ENCODE measurements at regions not wholly inside any gene's neighbourhood (a gene's known extent, or its start where the extent isn't known, plus 50 kb on each side); places are given as distances from the start of the nearest gene placed in this dataset.

DNA sequence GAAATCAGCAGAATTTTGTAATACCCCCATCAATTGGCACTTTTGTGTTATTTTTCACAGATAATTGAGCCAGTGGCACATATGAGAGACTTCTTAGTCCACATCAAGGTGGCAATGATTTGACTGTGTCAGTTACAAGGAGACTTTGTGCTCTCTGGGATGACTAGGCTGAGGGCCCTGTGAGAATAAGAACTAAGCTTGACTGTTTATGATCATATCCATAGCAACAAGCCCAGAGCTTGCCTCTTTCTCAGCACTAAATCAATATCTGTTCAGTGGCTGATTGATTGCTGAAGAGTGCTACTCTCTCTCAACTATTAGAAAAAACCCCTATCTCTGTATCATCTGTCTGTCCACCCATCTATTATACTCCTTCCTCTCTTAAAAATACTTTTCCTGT, 185.3 kb upstream of the PLPP4 start:
- Mint-ChIP-seq H3K4me3 (no peak overlapping the region), H3K36me3 (ENCODE audit: insufficient read depth in 1 of 3, low read depth in 3 of 3) (peaks cover 3 to 13% (median 5%) of the 10 kb centered on the region in 3 experiments; a peak in 3 of 7 replicates), H3K27ac (no peak overlapping the region), H3K27me3 (ENCODE audit: low read depth) (peaks cover 24% of the 10 kb centered on the region), H3K9me3 (peaks cover 10 to 14% of the 10 kb centered on the region in 2 experiments), H3K4me1 (peaks cover 11% of the 10 kb centered on the region in 2 experiments)
- Histone ChIP-seq H3K23me2 (ENCODE audit: insufficient read length, low read depth, low read length, poor library complexity, severe bottlenecking) (no peaks in the 10 kb centered on the region), H2AFZ (ENCODE audit: low read length) (no peak overlapping the region), H3K79me2 (ENCODE audit: insufficient read depth, low read length) (no peaks in the 10 kb centered on the region), H4K91ac (ENCODE audit: insufficient read length, low read depth, low read length) (no peak overlapping the region), H4K8ac (replicated peaks; ENCODE audit: insufficient read length, low read depth, low read length) (no peak overlapping the region), H2BK15ac (ENCODE audit: low read depth, low read length) (no peak overlapping the region), H3K4me1 (ENCODE audit: insufficient read depth, low read length) (peaks cover 4% of the 10 kb centered on the region; the same call in 1 of the 2 replicates), H3K18ac (ENCODE audit: insufficient read length, low read depth, low read length) (no peak overlapping the region), H2BK120ac (ENCODE audit: low read depth, low read length, poor library complexity, severe bottlenecking) (no peak overlapping the region), H3T11ph (ENCODE audit: low read length) (no peak overlapping the region), H3K9me3 (ENCODE audit: control insufficient read depth, low read depth, low read length) (no peaks in the 10 kb centered on the region), H3K56ac (ENCODE audit: insufficient read length, low read depth, low read length) (no peak overlapping the region), H2AK5ac (ENCODE audit: insufficient read length, low read length) (no peak overlapping the region), H3K79me1 (ENCODE audit: insufficient read depth, low read depth, low read length, poor library complexity, severe bottlenecking) (no peaks in the 10 kb centered on the region), H4K5ac (ENCODE audit: insufficient read length, low read depth, low read length) (no peak overlapping the region), H2BK20ac (ENCODE audit: low read depth, low read length, poor library complexity, severe bottlenecking) (no peak overlapping the region), H2BK5ac (ENCODE audit: insufficient read length, low read length) (no peak overlapping the region), H3K4ac (ENCODE audit: low read depth, low read length) (no peak overlapping the region), H4K20me1 (ENCODE audit: control insufficient read depth, insufficient read depth, insufficient read length) (no peaks in the 10 kb centered on the region), H3K9ac (ENCODE audit: extremely low read depth, insufficient read length, low read length) (no peak overlapping the region), H2BK12ac (ENCODE audit: insufficient read length, low read depth, low read length) (no peak overlapping the region), H3K27me3 (ENCODE audit: insufficient read depth, low read length) (no peaks in the 10 kb centered on the region), H3K4me2 (ENCODE audit: insufficient read depth, insufficient read length, low read length) (no peak overlapping the region), H3K27ac (ENCODE audit: insufficient read length, low read depth, low read length) (no peak overlapping the region), H3K14ac (ENCODE audit: insufficient read depth, low read length) (no peak overlapping the region), H3K23ac (ENCODE audit: insufficient read length, low read depth, low read length) (no peak overlapping the region)
- TF ChIP-seq, protein P1, sequence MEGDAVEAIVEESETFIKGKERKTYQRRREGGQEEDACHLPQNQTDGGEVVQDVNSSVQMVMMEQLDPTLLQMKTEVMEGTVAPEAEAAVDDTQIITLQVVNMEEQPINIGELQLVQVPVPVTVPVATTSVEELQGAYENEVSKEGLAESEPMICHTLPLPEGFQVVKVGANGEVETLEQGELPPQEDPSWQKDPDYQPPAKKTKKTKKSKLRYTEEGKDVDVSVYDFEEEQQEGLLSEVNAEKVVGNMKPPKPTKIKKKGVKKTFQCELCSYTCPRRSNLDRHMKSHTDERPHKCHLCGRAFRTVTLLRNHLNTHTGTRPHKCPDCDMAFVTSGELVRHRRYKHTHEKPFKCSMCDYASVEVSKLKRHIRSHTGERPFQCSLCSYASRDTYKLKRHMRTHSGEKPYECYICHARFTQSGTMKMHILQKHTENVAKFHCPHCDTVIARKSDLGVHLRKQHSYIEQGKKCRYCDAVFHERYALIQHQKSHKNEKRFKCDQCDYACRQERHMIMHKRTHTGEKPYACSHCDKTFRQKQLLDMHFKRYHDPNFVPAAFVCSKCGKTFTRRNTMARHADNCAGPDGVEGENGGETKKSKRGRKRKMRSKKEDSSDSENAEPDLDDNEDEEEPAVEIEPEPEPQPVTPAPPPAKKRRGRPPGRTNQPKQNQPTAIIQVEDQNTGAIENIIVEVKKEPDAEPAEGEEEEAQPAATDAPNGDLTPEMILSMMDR (conservative IDR thresholded peaks at IDR 0.05) = no peak
- no peak for DNase-seq

All from H9 (cell line).